ENCODE measurements at regions not wholly inside any gene's neighbourhood (a gene's known extent, or its start where the extent isn't known, plus 50 kb on each side); places are given as distances from the start of the nearest gene placed in this dataset.

GRCh38 chrX:122591546-122591945, 592.5 kb upstream of the GRIA3 start:
- no peak for TF ChIP-seq CTCF (IDR thresholded peaks at IDR 0.05)
- no peaks in the 10 kb centered on the region for H3K9me3 ChIP-seq
- no peaks in the 10 kb centered on the region for H3K36me3 ChIP-seq (ENCODE audit: insufficient read depth in 1 of 2, low read depth in 1 of 2)
- no peak overlapping the region for H3K4me3 ChIP-seq
- WGBS, 3 donors = 46 to 63% (median 59%) methylated on average over 2 of the region's 2 CpGs
- H3K27me3 ChIP-seq (ENCODE audit: insufficient read depth in 3 of 3, low read length in 2 of 3) = no peaks in the 10 kb centered on the region
- intact Hi-C loops (cut with DNase I) = no loop called here
- no peak for DNase-seq
- no peak for ATAC-seq
- H3K27ac ChIP-seq = no peak overlapping the region
- no peaks in the 10 kb centered on the region for H3K4me1 ChIP-seq

DNA sequence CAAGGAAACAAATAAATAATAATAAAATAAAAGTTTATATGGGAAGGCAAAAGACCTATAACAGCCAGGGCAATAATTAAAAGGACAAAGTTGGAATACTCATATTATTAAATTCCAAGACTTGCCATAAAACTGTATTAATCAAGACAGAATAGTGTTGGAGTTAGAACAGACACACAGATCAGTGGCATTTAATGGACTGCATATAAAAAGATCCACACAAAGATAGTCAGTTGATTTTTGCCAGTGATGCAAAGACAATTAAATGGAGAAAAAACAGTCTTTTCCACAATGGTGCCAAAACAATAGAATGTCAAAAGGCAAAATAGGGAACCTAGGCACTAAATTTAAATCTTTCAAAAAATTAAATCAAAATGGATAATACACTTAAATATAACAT, 587.1 kb upstream of the GRIA3 start:
- Histone ChIP-seq H3K9me3 (no peaks in the 10 kb centered on the region), H3K36me3 (ENCODE audit: insufficient read depth in 1 of 2, low read depth in 1 of 2) (no peaks in the 10 kb centered on the region), H3K4me3 (no peak overlapping the region), H3K27me3 (ENCODE audit: insufficient read depth in 3 of 3, low read length in 2 of 3) (no peaks in the 10 kb centered on the region), H3K4me1 (no peaks in the 10 kb centered on the region), H3K27ac (no peak overlapping the region)
- intact Hi-C loops (cut with DNase I) = no loop called here
- no peak for ATAC-seq
- no peak for DNase-seq
- no peak for TF ChIP-seq CTCF (IDR thresholded peaks at IDR 0.05)

DNA sequence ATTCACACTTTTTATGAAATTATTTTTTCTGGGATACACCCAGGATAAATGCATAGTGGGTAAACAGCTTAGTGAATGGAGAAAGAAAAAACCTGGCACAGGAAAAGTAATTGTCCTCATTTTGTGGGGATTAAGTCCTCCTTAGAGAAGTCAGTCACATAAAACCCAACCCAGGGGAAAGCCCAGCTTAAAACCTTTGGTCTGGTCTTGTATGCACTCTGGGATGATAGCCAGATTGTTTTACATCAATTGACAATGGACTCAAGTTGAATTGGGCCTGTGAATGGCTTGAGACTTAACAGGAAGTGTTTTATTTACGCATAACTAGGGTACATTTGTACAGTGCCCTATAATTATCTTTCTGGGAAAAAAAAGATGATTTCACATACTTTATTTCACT, 561.3 kb upstream of the GRIA3 start:
- ATAC-seq (no peak), DNase-seq (no peak)
- H3K27ac ChIP-seq = no peak overlapping the region
- no peak for TF ChIP-seq CTCF (IDR thresholded peaks at IDR 0.05)
- H3K4me3 ChIP-seq = no peak overlapping the region
- intact Hi-C loops (cut with DNase I) = loop anchor here in 1 of 2 donors (10.0 kb wide), 1 partner anchor 898 kb away; no protein-coding TSS in a partner anchor
- H3K27me3 ChIP-seq (ENCODE audit: insufficient read depth in 3 of 3, low read length in 2 of 3) = no peaks in the 10 kb centered on the region
- no peaks in the 10 kb centered on the region for H3K4me1 ChIP-seq
- H3K9me3 ChIP-seq = no peaks in the 10 kb centered on the region
- no peaks in the 10 kb centered on the region for H3K36me3 ChIP-seq (ENCODE audit: insufficient read depth in 1 of 2, low read depth in 1 of 2)
- 48 to 78% (median 49%) methylated on average over 1 of the region's 1 CpG for WGBS, 3 donors

DNA sequence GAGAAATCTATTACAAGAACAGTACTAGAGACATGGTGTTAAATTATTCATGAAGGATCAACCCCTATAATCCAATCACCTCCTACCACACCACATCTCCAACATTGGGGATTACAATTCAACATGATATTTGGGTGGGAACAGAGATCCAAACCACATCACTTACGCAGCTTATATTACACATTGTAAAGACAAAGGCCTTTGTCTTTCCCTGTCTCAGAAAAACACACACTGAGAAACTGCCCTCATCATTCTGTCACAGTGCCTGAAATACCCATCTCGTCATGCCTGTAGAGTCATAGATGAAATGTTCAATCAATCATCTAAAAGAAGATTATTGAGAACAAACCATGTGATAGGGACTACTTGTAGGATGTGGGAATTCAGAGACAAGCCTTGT, 558.8 kb upstream of the GRIA3 start:
- Histone ChIP-seq H3K36me3 (ENCODE audit: insufficient read depth in 1 of 2, low read depth in 1 of 2) (no peaks in the 10 kb centered on the region), H3K9me3 (no peaks in the 10 kb centered on the region), H3K4me3 (no peak overlapping the region), H3K27me3 (ENCODE audit: insufficient read depth in 3 of 3, low read length in 2 of 3) (no peaks in the 10 kb centered on the region), H3K27ac (no peak overlapping the region), H3K4me1 (no peaks in the 10 kb centered on the region)
- TF ChIP-seq CTCF (IDR thresholded peaks at IDR 0.05) = no peak
- no peak for DNase-seq
- ATAC-seq = no peak
- intact Hi-C loops (cut with DNase I) = loop anchor here in 1 of 2 donors (10.0 kb wide), 1 partner anchor 900 kb away; no protein-coding TSS in a partner anchor
- 52 to 73% (median 72%) methylated on average over 2 of the region's 2 CpGs for WGBS, 3 donors

- H3K4me3 ChIP-seq = no peak overlapping the region
- no peaks in the 10 kb centered on the region for H3K4me1 ChIP-seq
- intact Hi-C loops (cut with DNase I) = loop anchor here in 1 of 2 donors (10.0 kb wide), 1 partner anchor 901 kb away; no protein-coding TSS in a partner anchor
- no peaks in the 10 kb centered on the region for H3K9me3 ChIP-seq
- no peak for DNase-seq
- H3K27ac ChIP-seq = no peak overlapping the region
- no peaks in the 10 kb centered on the region for H3K27me3 ChIP-seq (ENCODE audit: insufficient read depth in 3 of 3, low read length in 2 of 3)
- 33 to 55% (median 48%) methylated on average over 3 of the region's 3 CpGs for WGBS, 3 donors
- ATAC-seq = no peak
- no peak for TF ChIP-seq CTCF (IDR thresholded peaks at IDR 0.05)
- H3K36me3 ChIP-seq (ENCODE audit: insufficient read depth in 1 of 2, low read depth in 1 of 2) = no peaks in the 10 kb centered on the region
Observed at GRCh38 chrX:122625821-122626220, 558.3 kb upstream of the GRIA3 start.
